ENCODE measurements at regions not wholly inside any gene's neighbourhood (a gene's known extent, or its start where the extent isn't known, plus 50 kb on each side); places are given as distances from the start of the nearest gene placed in this dataset.

GRCh38 chr20:60339738-60340137 is 381.5 kb downstream of the CDH26 start:
- no peak for TF ChIP-seq EZH2phosphoT487 (IDR thresholded peaks at IDR 0.05; ENCODE audit: borderline replicate concordance, low read depth, low read length)
- TF ChIP-seq CTCF (conservative IDR thresholded peaks at IDR 0.05; ENCODE audit: low read length), result no peak
- no peaks in the 10 kb centered on the region for H3K9me2 ChIP-seq (ENCODE audit: insufficient read depth, low read length)
- no peaks in the 10 kb centered on the region for H3K79me2 ChIP-seq (ENCODE audit: insufficient read depth, low read depth, low read length)
- no peak overlapping the region for H3K4me3 ChIP-seq (ENCODE audit: low read depth, low read length, poor library complexity, severe bottlenecking)
- no peak overlapping the region for H2AFZ ChIP-seq (ENCODE audit: low read length)
- CTCF ChIA-PET (ENCODE audit: unreplicated experiment), result no interaction called here
- no peak overlapping the region for H3K4me2 ChIP-seq (ENCODE audit: low read length)
- BruUV-seq (replicated peaks), result no TSS peak
- no peaks in the 10 kb centered on the region for H3K36me3 ChIP-seq (ENCODE audit: insufficient read depth, low read length)
- POLR2A ChIA-PET, result no interaction called here
- no peaks in the 10 kb centered on the region for H3K9me3 ChIP-seq (ENCODE audit: low read length)
- no peaks in the 10 kb centered on the region for H3K4me1 ChIP-seq (ENCODE audit: insufficient read depth, low read length, poor library complexity, severe bottlenecking)
- H4K20me1 ChIP-seq (ENCODE audit: insufficient read depth, low read length), result no peaks in the 10 kb centered on the region
- DNase-seq (ENCODE audit: low spot score), result no peak
- intact Hi-C loops (cut with micrococcal nuclease; ENCODE audit: unreplicated experiment), result no loop called here
- no peak overlapping the region for H3K27ac ChIP-seq (ENCODE audit: low read depth, low read length, poor library complexity, severe bottlenecking)

- Histone ChIP-seq H3K4me1 (ENCODE audit: insufficient read depth, low read length, poor library complexity, severe bottlenecking) (no peaks in the 10 kb centered on the region), H3K4me3 (ENCODE audit: low read depth, low read length, poor library complexity, severe bottlenecking) (no peak overlapping the region), H3K79me2 (ENCODE audit: insufficient read depth, low read depth, low read length) (no peaks in the 10 kb centered on the region), H3K36me3 (ENCODE audit: insufficient read depth, low read length) (no peaks in the 10 kb centered on the region), H3K4me2 (ENCODE audit: low read length) (no peak overlapping the region), H3K9me3 (ENCODE audit: low read length) (no peaks in the 10 kb centered on the region), H3K27ac (ENCODE audit: low read depth, low read length, poor library complexity, severe bottlenecking) (no peak overlapping the region), H4K20me1 (ENCODE audit: insufficient read depth, low read length) (no peaks in the 10 kb centered on the region), H3K9me2 (ENCODE audit: insufficient read depth, low read length) (no peaks in the 10 kb centered on the region), H2AFZ (ENCODE audit: low read length) (no peak overlapping the region)
- intact Hi-C loops (cut with micrococcal nuclease; ENCODE audit: unreplicated experiment), result no loop called here
- no TSS peak for BruUV-seq (replicated peaks)
- DNase-seq (ENCODE audit: low spot score), result no peak
- no peak for TF ChIP-seq EZH2phosphoT487 (IDR thresholded peaks at IDR 0.05; ENCODE audit: borderline replicate concordance, low read depth, low read length)
- TF ChIP-seq CTCF (conservative IDR thresholded peaks at IDR 0.05; ENCODE audit: low read length), result 0 out of 2 replicates have a peak, but pooled peaks have one; percentile 14
- POLR2A ChIA-PET, result no interaction called here
- CTCF ChIA-PET (ENCODE audit: unreplicated experiment), result no interaction called here
Observed at GRCh38 chr20:60340232-60340631, 382.0 kb downstream of the CDH26 start.

- TF ChIP-seq CTCF (conservative IDR thresholded peaks at IDR 0.05; ENCODE audit: low read length) (no peak), EZH2phosphoT487 (IDR thresholded peaks at IDR 0.05; ENCODE audit: borderline replicate concordance, low read depth, low read length) (no peak)
- H3K9me3 ChIP-seq (ENCODE audit: low read length), result no peaks in the 10 kb centered on the region
- no peaks in the 10 kb centered on the region for H4K20me1 ChIP-seq (ENCODE audit: insufficient read depth, low read length)
- H3K4me2 ChIP-seq (ENCODE audit: low read length), result no peak overlapping the region
- H3K9me2 ChIP-seq (ENCODE audit: insufficient read depth, low read length), result no peaks in the 10 kb centered on the region
- POLR2A ChIA-PET, result no interaction called here
- H3K4me1 ChIP-seq (ENCODE audit: insufficient read depth, low read length, poor library complexity, severe bottlenecking), result no peaks in the 10 kb centered on the region
- DNase-seq (ENCODE audit: low spot score), result no peak
- no TSS peak for BruUV-seq (replicated peaks)
- CTCF ChIA-PET (ENCODE audit: unreplicated experiment), result no interaction called here
- H3K4me3 ChIP-seq (ENCODE audit: low read depth, low read length, poor library complexity, severe bottlenecking), result no peak overlapping the region
- H3K27ac ChIP-seq (ENCODE audit: low read depth, low read length, poor library complexity, severe bottlenecking), result no peak overlapping the region
- H3K36me3 ChIP-seq (ENCODE audit: insufficient read depth, low read length), result no peaks in the 10 kb centered on the region
- no peak overlapping the region for H2AFZ ChIP-seq (ENCODE audit: low read length)
- no peaks in the 10 kb centered on the region for H3K79me2 ChIP-seq (ENCODE audit: insufficient read depth, low read depth, low read length)
- intact Hi-C loops (cut with micrococcal nuclease; ENCODE audit: unreplicated experiment), result no loop called here
Observed at GRCh38 chr20:60341062-60341461, 382.8 kb downstream of the CDH26 start.

All from OCI-LY7 (cell line).